Loucy (cell line): ENCODE measurements at regions not wholly inside any gene's neighbourhood (a gene's known extent, or its start where the extent isn't known, plus 50 kb on each side); places are given as distances from the start of the nearest gene placed in this dataset.

Experiments used
- H2AFZ ChIP-seq: fragments of 200-600 bp; sonication (generic); 2 replicates; pipeline ENCODE4 v1.6.0; 2016; ENCODE audit warnings: antibody characterized with exemption, mild to moderate bottlenecking, low read length, moderate library complexity
- H3F3A ChIP-seq: fragments of 200-600 bp; 2 replicates; pipeline ENCODE4 v1.6.0; 2016; ENCODE audit warnings: antibody characterized with exemption, low read depth, mild to moderate bottlenecking
- H3K27me3 ChIP-seq: fragments of 200-600 bp; sonication (generic); 2 replicates; pipeline ENCODE4 v1.6.1; 2014; ENCODE audit warnings: low read length, mild to moderate bottlenecking; ENCODE audit not compliant: insufficient read depth, poor library complexity, severe bottlenecking
- H3K36me3 ChIP-seq: fragments of 200-600 bp; sonication (generic); 2 replicates; pipeline ENCODE4 v1.6.1; 2016; ENCODE audit warnings: low read length; ENCODE audit not compliant: insufficient read depth
- H3K4me1 ChIP-seq: fragments of 200-600 bp; sonication (generic); 2 replicates; pipeline ENCODE4 v1.5.1; 2014; ENCODE audit warnings: low read length, mild to moderate bottlenecking; ENCODE audit not compliant: insufficient read depth, poor library complexity, severe bottlenecking
- H3K4me2 ChIP-seq: fragments of 200-600 bp; sonication (generic); 2 replicates; pipeline ENCODE4 v1.6.0; 2014; ENCODE audit warnings: antibody characterized with exemption, low read length, low read depth, mild to moderate bottlenecking; ENCODE audit not compliant: poor library complexity, severe bottlenecking
- H3K4me3 ChIP-seq: fragments of 200-600 bp; sonication (generic); 2 replicates; pipeline ENCODE4 v1.5.1; 2014; ENCODE audit warnings: low read length, mild to moderate bottlenecking, mixed read lengths; ENCODE audit not compliant: poor library complexity, severe bottlenecking
- H3K79me2 ChIP-seq: fragments of 200-600 bp; sonication (generic); 2 replicates; pipeline ENCODE4 v1.6.1; 2014; ENCODE audit warnings: low read length; ENCODE audit not compliant: insufficient read depth
- H3K9ac ChIP-seq: fragments of 200-600 bp; sonication (generic); 2 replicates; pipeline ENCODE4 v1.6.0; 2014; ENCODE audit warnings: mild to moderate bottlenecking, low read depth, low read length, moderate library complexity; ENCODE audit not compliant: poor library complexity, severe bottlenecking
- H3K9me2 ChIP-seq: fragments of 200-600 bp; sonication (generic); replicated peaks from 2 replicates; pipeline ENCODE4 v1.6.1; 2016; ENCODE audit warnings: low read depth, low read length, mixed read lengths
- H3K9me3 ChIP-seq: fragments of 200-600 bp; sonication (generic); 2 replicates; pipeline ENCODE4 v1.6.1; 2014; ENCODE audit warnings: mild to moderate bottlenecking, antibody characterized with exemption, low read length, low read depth; ENCODE audit not compliant: insufficient read depth
- H4K20me1 ChIP-seq: fragments of 200-600 bp; sonication (generic); 2 replicates; pipeline ENCODE4 v1.6.0; 2014; ENCODE audit warnings: antibody characterized with exemption, low read length, mild to moderate bottlenecking; ENCODE audit not compliant: insufficient read depth, poor library complexity, severe bottlenecking
- CTCF ChIP-seq: fragments of 200-600 bp; sonication (generic); conservative IDR thresholded peaks from 2 replicates; pipeline ENCODE4 v1.5.1; 2014; ENCODE audit warnings: mild to moderate bottlenecking, antibody characterized with exemption, low read length
- EZH2phosphoT487 ChIP-seq: fragments of 200-600 bp; IDR thresholded peaks from 2 replicates; pipeline ENCODE4 v1.6.1; 2018; ENCODE audit warnings: antibody characterized with exemption, mild to moderate bottlenecking, moderate library complexity, borderline replicate concordance

GRCh38 chr10:20627946-20628507, 269.1 kb downstream of the NEBL start:
- Histone ChIP-seq H3K79me2 (no peaks in the 10 kb centered on the region), H3K9me2 (no peaks in the 10 kb centered on the region), H4K20me1 (no peaks in the 10 kb centered on the region), H3K4me1 (peaks cover 9% of the 10 kb centered on the region), H2AFZ (peak overlapping the region; percentile 40; the same call in 1 of the 2 replicates), H3K4me2 (no peak overlapping the region), H3K9me3 (no peaks in the 10 kb centered on the region), H3K27me3 (no peaks in the 10 kb centered on the region), H3K9ac (no peak overlapping the region), H3K4me3 (no peak overlapping the region), H3K36me3 (no peaks in the 10 kb centered on the region), H3F3A (no peaks in the 10 kb centered on the region)
- TF ChIP-seq CTCF (no peak), EZH2phosphoT487 (no peak)

GRCh38 chr10:20627087-20627486, 270.0 kb downstream of the NEBL start:
- no peaks in the 10 kb centered on the region for H3K36me3 ChIP-seq
- no peak overlapping the region for H3K4me2 ChIP-seq
- peaks cover 4% of the 10 kb centered on the region; the same call in 1 of the 2 replicates for H3F3A ChIP-seq
- no peaks in the 10 kb centered on the region for H4K20me1 ChIP-seq
- no peaks in the 10 kb centered on the region for H3K27me3 ChIP-seq
- H3K4me3 ChIP-seq: no peak overlapping the region
- no peak overlapping the region for H2AFZ ChIP-seq
- no peaks in the 10 kb centered on the region for H3K9me3 ChIP-seq
- H3K9ac ChIP-seq: no peak overlapping the region
- peaks cover 19% of the 10 kb centered on the region for H3K4me1 ChIP-seq
- H3K79me2 ChIP-seq: no peaks in the 10 kb centered on the region
- H3K9me2 ChIP-seq: no peaks in the 10 kb centered on the region
- TF ChIP-seq EZH2phosphoT487 (no peak), CTCF (no peak)

- H3K27me3 ChIP-seq: no peaks in the 10 kb centered on the region
- H3K4me3 ChIP-seq: no peak overlapping the region
- no peaks in the 10 kb centered on the region for H4K20me1 ChIP-seq
- H3K4me1 ChIP-seq: peaks cover 29% of the 10 kb centered on the region
- no peak overlapping the region for H3K9ac ChIP-seq
- H3K79me2 ChIP-seq: no peaks in the 10 kb centered on the region
- no peak overlapping the region for H3K4me2 ChIP-seq
- H3K36me3 ChIP-seq: no peaks in the 10 kb centered on the region
- H3K9me3 ChIP-seq: no peaks in the 10 kb centered on the region
- peaks cover 6% of the 10 kb centered on the region; the same call in 1 of the 2 replicates for H3F3A ChIP-seq
- TF ChIP-seq EZH2phosphoT487 (no peak), CTCF (no peak)
- H3K9me2 ChIP-seq: no peaks in the 10 kb centered on the region
- H2AFZ ChIP-seq: no peak overlapping the region
Measured at GRCh38 chr10:20625868-20626267, 271.2 kb downstream of the NEBL start.
